H9 (cell line): ENCODE measurements at regions not wholly inside any gene's neighbourhood (a gene's known extent, or its start where the extent isn't known, plus 50 kb on each side); places are given as distances from the start of the nearest gene placed in this dataset.
A peak's percentile ranks its signal among the peaks of the same experiment; 100 is the strongest.

Experiments
- DNase-seq: peaks from one replicate; pipeline ENCODE4 v3.0.0-alpha.2; 2017
- H2AFZ ChIP-seq: one replicate; pipeline ENCODE4 v1.6.1; 2013; ENCODE audit warnings: mild to moderate bottlenecking, low read length, control low read depth, moderate library complexity
- H2AK5ac ChIP-seq: 2 replicates; pipeline ENCODE4 v1.6.1; 2013; ENCODE audit warnings: low read length, control low read depth, mixed read lengths; ENCODE audit not compliant: insufficient read length
- H2BK120ac ChIP-seq: one replicate; pipeline ENCODE4 v1.6.1; 2013; ENCODE audit warnings: low read depth, mild to moderate bottlenecking, low read length, control low read depth, inconsistent platforms; ENCODE audit not compliant: poor library complexity, severe bottlenecking
- H2BK12ac ChIP-seq: 2 replicates; pipeline ENCODE4 v1.6.1; 2013; ENCODE audit warnings: low read length, control low read depth, mixed read lengths, low read depth; ENCODE audit not compliant: insufficient read length
- H2BK15ac ChIP-seq: 2 replicates; pipeline ENCODE4 v1.6.1; 2013; ENCODE audit warnings: low read depth, low read length, control low read depth
- H2BK20ac ChIP-seq: one replicate; pipeline ENCODE4 v1.6.1; 2013; ENCODE audit warnings: low read depth, mild to moderate bottlenecking, low read length, control low read depth, inconsistent platforms; ENCODE audit not compliant: poor library complexity, severe bottlenecking
- H2BK5ac ChIP-seq: 2 replicates; pipeline ENCODE4 v1.6.1; 2013; ENCODE audit warnings: low read length, control low read depth, mixed read lengths; ENCODE audit not compliant: insufficient read length
- H3K14ac ChIP-seq: 2 replicates; pipeline ENCODE4 v1.6.1; 2013; ENCODE audit warnings: low read length, control low read depth; ENCODE audit not compliant: insufficient read depth
- H3K18ac ChIP-seq: 2 replicates; pipeline ENCODE4 v1.6.1; 2013; ENCODE audit warnings: low read depth, mild to moderate bottlenecking, mixed read lengths, low read length, control low read depth; ENCODE audit not compliant: insufficient read length
- H3K23ac ChIP-seq: 2 replicates; pipeline ENCODE4 v1.6.1; 2013; ENCODE audit warnings: low read length, control low read depth, mixed read lengths, low read depth; ENCODE audit not compliant: insufficient read length
- H3K23me2 ChIP-seq: 2 replicates; pipeline ENCODE4 v1.6.1; 2013; ENCODE audit warnings: low read depth, mild to moderate bottlenecking, mixed read lengths, low read length, control low read depth; ENCODE audit not compliant: insufficient read length, poor library complexity, severe bottlenecking
- H3K27ac ChIP-seq: 2 replicates; pipeline ENCODE4 v1.5.1; 2013; ENCODE audit warnings: low read length, control low read depth, mixed read lengths, low read depth; ENCODE audit not compliant: insufficient read length
- H3K27me3 ChIP-seq: 2 replicates; pipeline ENCODE4 v1.6.1; 2013; ENCODE audit warnings: low read length, control low read depth, inconsistent platforms; ENCODE audit not compliant: insufficient read depth
- H3K4ac ChIP-seq: 2 replicates; pipeline ENCODE4 v1.6.1; 2013; ENCODE audit warnings: low read depth, mild to moderate bottlenecking, control low read depth, inconsistent platforms, low read length, moderate library complexity
- H3K4me1 ChIP-seq: 2 replicates; pipeline ENCODE4 v1.6.1; 2013; ENCODE audit warnings: low read length, control low read depth, inconsistent platforms; ENCODE audit not compliant: insufficient read depth
- H3K4me2 ChIP-seq: 2 replicates; pipeline ENCODE4 v1.6.1; 2013; ENCODE audit warnings: low read length, control low read depth, mixed read lengths; ENCODE audit not compliant: insufficient read length, insufficient read depth
- H3K56ac ChIP-seq: 2 replicates; pipeline ENCODE4 v1.6.1; 2013; ENCODE audit warnings: low read depth, mild to moderate bottlenecking, mixed read lengths, low read length, control low read depth; ENCODE audit not compliant: insufficient read length
- H3K79me1 ChIP-seq: 2 replicates; pipeline ENCODE4 v1.6.1; 2013; ENCODE audit warnings: low read depth, mild to moderate bottlenecking, moderate library complexity, low read length, control low read depth, inconsistent platforms; ENCODE audit not compliant: insufficient read depth, poor library complexity, severe bottlenecking
- H3K79me2 ChIP-seq: 2 replicates; pipeline ENCODE4 v1.6.1; 2013; ENCODE audit warnings: low read length, control low read depth, inconsistent platforms; ENCODE audit not compliant: insufficient read depth
- H3K9ac ChIP-seq: 2 replicates; pipeline ENCODE4 v1.6.1; 2013; ENCODE audit warnings: low read length, control low read depth, mixed read lengths; ENCODE audit not compliant: insufficient read length; ENCODE audit errors: extremely low read depth
- H3K9me3 ChIP-seq: one replicate; pipeline ENCODE4 v1.6.1; 2013; ENCODE audit warnings: low read depth, low read length, inconsistent platforms; ENCODE audit not compliant: control insufficient read depth
- H3T11ph ChIP-seq: one replicate; pipeline ENCODE4 v1.6.1; 2013; ENCODE audit warnings: mild to moderate bottlenecking, low read length, control low read depth, inconsistent platforms
- H4K20me1 ChIP-seq: one replicate; pipeline ENCODE4 v1.6.1; 2013; ENCODE audit not compliant: control insufficient read depth, insufficient read length, insufficient read depth
- H4K5ac ChIP-seq: 2 replicates; pipeline ENCODE4 v1.6.1; 2013; ENCODE audit warnings: low read depth, mild to moderate bottlenecking, mixed read lengths, low read length, control low read depth; ENCODE audit not compliant: insufficient read length
- H4K8ac ChIP-seq: replicated peaks from 2 replicates; pipeline ENCODE4 v1.6.1; 2013; ENCODE audit warnings: low read length, control low read depth, mixed read lengths, low read depth; ENCODE audit not compliant: insufficient read length
- H4K91ac ChIP-seq: 2 replicates; pipeline ENCODE4 v1.6.1; 2013; ENCODE audit warnings: low read depth, mild to moderate bottlenecking, moderate library complexity, mixed read lengths, low read length, control low read depth; ENCODE audit not compliant: insufficient read length
- H3K27ac Mint-ChIP-seq, 3 experiments: 2 replicates in 2 of 3; 3 replicates in 1 of 3; pipeline ENCODE4 v1.8.0; 2020 to 2021; ENCODE audit warnings: mixed read lengths in 3 of 3, mild to moderate bottlenecking in 1 of 3, moderate library complexity in 1 of 3
- H3K27me3 Mint-ChIP-seq: 2 replicates; pipeline ENCODE4 v1.8.0; 2021; ENCODE audit warnings: low read depth, mild to moderate bottlenecking, moderate library complexity, mixed read lengths
- H3K36me3 Mint-ChIP-seq, 3 experiments: 2 replicates in 2 of 3; 3 replicates in 1 of 3; pipeline ENCODE4 v1.8.0; 2020 to 2021; ENCODE audit warnings: low read depth in 3 of 3, mixed read lengths in 3 of 3; ENCODE audit not compliant: insufficient read depth in 1 of 3
- H3K4me1 Mint-ChIP-seq, 2 experiments: 2 replicates each; pipeline ENCODE4 v1.8.0; 2020; ENCODE audit warnings: mixed read lengths in 2 of 2
- H3K4me3 Mint-ChIP-seq, 2 experiments: 2 replicates in 1 of 2; 3 replicates in 1 of 2; pipeline ENCODE4 v1.8.0; 2020 to 2021; ENCODE audit warnings: mild to moderate bottlenecking in 2 of 2, mixed read lengths in 2 of 2, moderate library complexity in 1 of 2
- H3K9me3 Mint-ChIP-seq, 2 experiments: 2 replicates in 1 of 2; 3 replicates in 1 of 2; pipeline ENCODE4 v1.8.0; 2020; ENCODE audit warnings: mild to moderate bottlenecking in 2 of 2, mixed read lengths in 2 of 2, moderate library complexity in 1 of 2
- CTCF ChIP-seq: fragments of 200-600 bp; sonication (generic); conservative IDR thresholded peaks from 3 replicates; pipeline ENCODE4 v1.8.0; 2021; ENCODE audit warnings: antibody characterized with exemption, mild to moderate bottlenecking
- WGBS: extraction: QIAGEN DNeasy Blood & Tissue Kit; methylation state at CpG from one replicate; pipeline ENCODE4 v1.1.7; 2013; ENCODE audit warnings: missing lambda C conversion rate, low lambda C conversion rate, mixed read lengths; ENCODE audit not compliant: insufficient read length; ENCODE audit errors: extremely low coverage; 5-methylcytosine and 5-hydroxymethylcytosine counted together

- H3K4me3 Mint-ChIP-seq = no peak overlapping the region
- no peak overlapping the region for H4K5ac ChIP-seq
- H2BK5ac ChIP-seq = no peak overlapping the region
- no peak overlapping the region for H4K8ac ChIP-seq
- peaks cover 2 to 6% of the 10 kb centered on the region in 2 experiments; a peak in 2 of 5 replicates for H3K9me3 Mint-ChIP-seq
- H3K27ac ChIP-seq = no peak overlapping the region
- no peaks in the 10 kb centered on the region for H3K23me2 ChIP-seq
- H4K91ac ChIP-seq = no peak overlapping the region
- H2BK120ac ChIP-seq = no peak overlapping the region
- no peak overlapping the region for H3K18ac ChIP-seq
- H3K79me1 ChIP-seq = no peaks in the 10 kb centered on the region
- no peak overlapping the region for H2BK15ac ChIP-seq
- no peak overlapping the region for H3K23ac ChIP-seq
- H3K27ac Mint-ChIP-seq = no peak overlapping the region
- peak; percentile 51 for TF ChIP-seq CTCF
- WGBS = no CpG with 5 or more reads among the region's 22 CpGs
- H4K20me1 ChIP-seq = no peaks in the 10 kb centered on the region
- H3K27me3 Mint-ChIP-seq = peaks cover 15% of the 10 kb centered on the region
- no peaks in the 10 kb centered on the region for H3K9me3 ChIP-seq
- H3T11ph ChIP-seq = no peak overlapping the region
- no peak overlapping the region for H3K56ac ChIP-seq
- H3K4ac ChIP-seq = no peak overlapping the region
- H3K4me1 Mint-ChIP-seq = peaks cover 3 to 6% of the 10 kb centered on the region in 2 experiments; a peak in 3 of 4 replicates
- H3K27me3 ChIP-seq = no peaks in the 10 kb centered on the region
- H3K9ac ChIP-seq = no peak overlapping the region
- H3K4me1 ChIP-seq = no peaks in the 10 kb centered on the region
- H3K36me3 Mint-ChIP-seq = no peaks in the 10 kb centered on the region; a peak in 1 of 7 replicates
- no peak overlapping the region for H3K4me2 ChIP-seq
- H3K79me2 ChIP-seq = no peaks in the 10 kb centered on the region
- H2AK5ac ChIP-seq = no peak overlapping the region
- no peak overlapping the region for H2BK12ac ChIP-seq
- no peak overlapping the region for H2AFZ ChIP-seq
- no peak overlapping the region; the same call in 1 of the 2 replicates for H3K14ac ChIP-seq
- no peak overlapping the region for H2BK20ac ChIP-seq
- DNase-seq = peak; percentile 68
Measured at GRCh38 chr5:171596391-171596878, 177.0 kb downstream of the FGF18 start.
